ENCODE measurements at regions not wholly inside any gene's neighbourhood (a gene's known extent, or its start where the extent isn't known, plus 50 kb on each side); places are given as distances from the start of the nearest gene placed in this dataset.
A peak's percentile ranks its signal among the peaks of the same experiment; 100 is the strongest.
"Not testable (repeated sequence)": the region's sequence is repeated elsewhere in the genome, so short reads cannot be mapped to it uniquely, and the experiment has no call there.

GRCh38 chr10:120108916-120109315, 216.4 kb downstream of the SEC23IP start:
- no peak for TF ChIP-seq LEF1 (IDR thresholded peaks at IDR 0.05; ENCODE audit: borderline replicate concordance)
- no peak for TF ChIP-seq FOXK2 (IDR thresholded peaks at IDR 0.05)
- no peak for TF ChIP-seq NFRKB (IDR thresholded peaks at IDR 0.05)
- no peak for TF ChIP-seq L3MBTL2 (conservative IDR thresholded peaks at IDR 0.05)
- TF ChIP-seq FOXA1 (IDR thresholded peaks at IDR 0.05) = no peak
- TF ChIP-seq SUZ12 (IDR thresholded peaks at IDR 0.05) = no peak
- no peak for TF ChIP-seq TARDBP (IDR thresholded peaks at IDR 0.05)
- TF ChIP-seq ZNF384 (IDR thresholded peaks at IDR 0.05) = no peak
- no peak for TF ChIP-seq CTBP1 (IDR thresholded peaks at IDR 0.05; ENCODE audit: borderline replicate concordance)
- TF ChIP-seq FOXM1 (IDR thresholded peaks at IDR 0.05; ENCODE audit: borderline replicate concordance) = no peak
- TF ChIP-seq ELF4 (IDR thresholded peaks at IDR 0.05) = no peak
- no peak for TF ChIP-seq HDGF (IDR thresholded peaks at IDR 0.05; ENCODE audit: borderline replicate concordance)
- no peak for TF ChIP-seq PKNOX1 (IDR thresholded peaks at IDR 0.05)
- TF ChIP-seq BHLHE40 (IDR thresholded peaks at IDR 0.05; ENCODE audit: borderline replicate concordance) = no peak
- TF ChIP-seq ARNT (IDR thresholded peaks at IDR 0.05) = no peak
- TF ChIP-seq SP1 (IDR thresholded peaks at IDR 0.05) = no peak
- ChIA-PET CTCF (no interaction called here), POLR2A (no interaction called here)
- DNase-seq (ENCODE audit: extremely low spot score) = no peak

GRCh38 chr10:120109725-120110124, 217.2 kb downstream of the SEC23IP start:
- CTCF ChIA-PET; POLR2A ChIA-PET; DNase-seq (ENCODE audit: extremely low spot score): not testable (repeated sequence)

- ChIA-PET CTCF (no interaction called here), POLR2A (no interaction called here)
- TF ChIP-seq ELF4 (IDR thresholded peaks at IDR 0.05) (no peak), FOXK2 (IDR thresholded peaks at IDR 0.05) (no peak), SP1 (IDR thresholded peaks at IDR 0.05) (no peak), FOXM1 (IDR thresholded peaks at IDR 0.05; ENCODE audit: borderline replicate concordance) (no peak), ARNT (IDR thresholded peaks at IDR 0.05) (no peak), PKNOX1 (IDR thresholded peaks at IDR 0.05) (no peak)
- no peak for DNase-seq (ENCODE audit: extremely low spot score)
These were observed 217.7 kb downstream of the SEC23IP start for GRCh38 chr10:120110196-120110595.

- TF ChIP-seq SP1 (IDR thresholded peaks at IDR 0.05) = no peak
- TF ChIP-seq BHLHE40 (IDR thresholded peaks at IDR 0.05; ENCODE audit: borderline replicate concordance) = no peak
- TF ChIP-seq FOXK2 (IDR thresholded peaks at IDR 0.05) = no peak
- TF ChIP-seq FOXA1 (IDR thresholded peaks at IDR 0.05) = no peak
- no peak for TF ChIP-seq ELF4 (IDR thresholded peaks at IDR 0.05)
- TF ChIP-seq L3MBTL2 (conservative IDR thresholded peaks at IDR 0.05) = no peak
- no peak for TF ChIP-seq SUZ12 (IDR thresholded peaks at IDR 0.05)
- no peak for TF ChIP-seq TARDBP (IDR thresholded peaks at IDR 0.05)
- no peak for TF ChIP-seq FOXM1 (IDR thresholded peaks at IDR 0.05; ENCODE audit: borderline replicate concordance)
- no peak for TF ChIP-seq ZNF384 (IDR thresholded peaks at IDR 0.05)
- TF ChIP-seq LEF1 (IDR thresholded peaks at IDR 0.05; ENCODE audit: borderline replicate concordance) = no peak
- TF ChIP-seq NFRKB (IDR thresholded peaks at IDR 0.05) = no peak
- POLR2A ChIA-PET = no interaction called here
- CTCF ChIA-PET = no interaction called here
- no peak for DNase-seq (ENCODE audit: extremely low spot score)
These were observed 219.1 kb downstream of the SEC23IP start for GRCh38 chr10:120111628-120112027.

- no peak for TF ChIP-seq TARDBP (IDR thresholded peaks at IDR 0.05)
- TF ChIP-seq HDGF (IDR thresholded peaks at IDR 0.05; ENCODE audit: borderline replicate concordance) = no peak
- no peak for TF ChIP-seq NFRKB (IDR thresholded peaks at IDR 0.05)
- no peak for TF ChIP-seq ZNF384 (IDR thresholded peaks at IDR 0.05)
- TF ChIP-seq CTBP1 (IDR thresholded peaks at IDR 0.05; ENCODE audit: borderline replicate concordance) = no peak
- POLR2A ChIA-PET = no interaction called here
- no peak for DNase-seq (ENCODE audit: extremely low spot score)
- CTCF ChIA-PET = no interaction called here
These were observed 220.3 kb downstream of the SEC23IP start for GRCh38 chr10:120112809-120113208.

- peak; percentile 63 for DNase-seq (ENCODE audit: extremely low spot score)
- CTCF ChIA-PET = no interaction called here
- TF ChIP-seq FOXA1 (IDR thresholded peaks at IDR 0.05) (no peak), TARDBP (IDR thresholded peaks at IDR 0.05) (no peak), ARNT (IDR thresholded peaks at IDR 0.05) (no peak), PKNOX1 (IDR thresholded peaks at IDR 0.05) (peak; percentile 89), HDGF (IDR thresholded peaks at IDR 0.05; ENCODE audit: borderline replicate concordance) (no peak), NFRKB (IDR thresholded peaks at IDR 0.05) (no peak), CTBP1 (IDR thresholded peaks at IDR 0.05; ENCODE audit: borderline replicate concordance) (peak; percentile 44; the same call in 1 of the 2 replicates)
- POLR2A ChIA-PET = no interaction called here
These were observed 223.4 kb downstream of the SEC23IP start for GRCh38 chr10:120115959-120116358.

GRCh38 chr10:120121768-120122167, 229.2 kb downstream of the SEC23IP start:
- no peak for TF ChIP-seq FOXM1 (IDR thresholded peaks at IDR 0.05; ENCODE audit: borderline replicate concordance)
- TF ChIP-seq L3MBTL2 (conservative IDR thresholded peaks at IDR 0.05) = no peak
- no peak for TF ChIP-seq ELF4 (IDR thresholded peaks at IDR 0.05)
- TF ChIP-seq PKNOX1 (IDR thresholded peaks at IDR 0.05) = no peak
- no peak for TF ChIP-seq NFRKB (IDR thresholded peaks at IDR 0.05)
- no peak for TF ChIP-seq FOXK2 (IDR thresholded peaks at IDR 0.05)
- TF ChIP-seq TARDBP (IDR thresholded peaks at IDR 0.05) = no peak
- no peak for TF ChIP-seq SUZ12 (IDR thresholded peaks at IDR 0.05)
- no peak for TF ChIP-seq ARNT (IDR thresholded peaks at IDR 0.05)
- no peak for TF ChIP-seq LEF1 (IDR thresholded peaks at IDR 0.05; ENCODE audit: borderline replicate concordance)
- CTCF ChIA-PET = interaction anchor here (0.7 kb wide), 1 partner anchor 121 kb away, joined by 4 read pairs; no protein-coding TSS in a partner anchor
- POLR2A ChIA-PET = no interaction called here
- DNase-seq (ENCODE audit: extremely low spot score) = no peak
